ENCODE measurements at regions not wholly inside any gene's neighbourhood (a gene's known extent, or its start where the extent isn't known, plus 50 kb on each side); places are given as distances from the start of the nearest gene placed in this dataset.

GRCh38 chr15:38072007-38072347 is 137.5 kb downstream of the TMCO5A start:
- Histone ChIP-seq H3K36me3 (ENCODE audit: control insufficient read depth, insufficient read depth, low read length) (no peaks in the 10 kb centered on the region), H3K4me3 (ENCODE audit: insufficient read depth, low read depth, low read length) (no peak overlapping the region), H2BK15ac (ENCODE audit: low read depth, low read length) (0 out of 3 replicates have a peak overlapping the region, but pooled peaks have one; percentile 17), H3K56ac (ENCODE audit: extremely low read depth, insufficient read depth, low read length) (no peak overlapping the region), H3K27ac (ENCODE audit: insufficient read depth, low read length) (peak overlapping the region; percentile 85; the same call in 1 of the 2 replicates), H3K9me1 (ENCODE audit: insufficient read depth, low read length) (peaks cover 12% of the 10 kb centered on the region; the same call in 1 of the 2 replicates), H4K20me1 (ENCODE audit: insufficient read depth, low read length) (no peaks in the 10 kb centered on the region), H2BK120ac (ENCODE audit: low read depth, low read length) (peak overlapping the region; percentile 79), H3K9ac (ENCODE audit: low read depth, low read length) (peak overlapping the region; percentile 22; the same call in 1 of the 2 replicates), H2AFZ (replicated peaks; ENCODE audit: low read length, poor library complexity) (peak overlapping the region; percentile 94), H2BK20ac (ENCODE audit: low read depth, low read length) (peak overlapping the region; percentile 45), H3K18ac (ENCODE audit: low read depth, low read length) (0 out of 2 replicates have a peak overlapping the region, but pooled peaks have one; percentile 10), H2BK5ac (ENCODE audit: low read depth, low read length, poor library complexity, severe bottlenecking) (no peak overlapping the region), H3K4me2 (ENCODE audit: low read depth, low read length) (peak overlapping the region; percentile 81), H3K4me1 (ENCODE audit: control insufficient read depth, insufficient read depth, low read length) (peaks cover 9% of the 10 kb centered on the region), H3K79me1 (ENCODE audit: low read depth in 1 of 2, low read length in 2 of 2) (peaks cover 0 to 8% of the 10 kb centered on the region in 2 experiments; a peak in 1 of 4 replicates), H4K5ac (ENCODE audit: low read depth, low read length) (peak overlapping the region; percentile 6), H4K8ac (ENCODE audit: low read depth in 2 of 2, low read length in 2 of 2) (peak overlapping the region; percentile 86 to 96; a peak in 2 of 4 replicates), H2AK9ac (replicated peaks; ENCODE audit: low read depth, low read length, poor library complexity) (no peak overlapping the region), H4K91ac (ENCODE audit: insufficient read depth, low read depth, low read length) (0 out of 2 replicates have a peak overlapping the region, but pooled peaks have one; percentile 40), H3K14ac (replicated peaks; ENCODE audit: low read depth, low read length) (peak overlapping the region; percentile 82), H3K27me3 (ENCODE audit: control insufficient read depth, insufficient read depth, low read length) (no peaks in the 10 kb centered on the region), H2AK5ac (ENCODE audit: low read depth, low read length) (peak overlapping the region; percentile 13; the same call in 1 of the 2 replicates), H3K4ac (ENCODE audit: low read depth, low read length) (peak overlapping the region; percentile 92), H3K23ac (ENCODE audit: low read depth, low read length) (peak overlapping the region; percentile 96; the same call in 1 of the 2 replicates), H3K9me3 (ENCODE audit: control insufficient read depth, insufficient read depth, low read length) (no peaks in the 10 kb centered on the region)
- ATAC-seq (ENCODE audit: low read depth): no peak
- WGBS, 2 experiments (ENCODE audit: extremely low coverage in 2 of 2, insufficient read length in 1 of 2): no CpG with 5 or more reads among the region's 6 CpGs
- BruUV-seq (replicated peaks): no TSS peak
- TF ChIP-seq USF2 (IDR thresholded peaks at IDR 0.05; ENCODE audit: low read depth, low read length) (no peak), MXI1 (IDR thresholded peaks at IDR 0.05; ENCODE audit: borderline replicate concordance, low read depth, low read length) (no peak)
- ChIA-PET CTCF (no interaction called here), POLR2A (ENCODE audit: unreplicated experiment) (interaction anchor here (2.5 kb wide), 1 partner anchor 180 kb away, joined by 12 read pairs; the partner anchor contains the start of gene SPRED1)
- dilution Hi-C loops (cut with HindIII; ENCODE audit: low sequenced_read_pairs, unreplicated experiment) (no loop called here), in situ Hi-C loops (cut with MboI; ENCODE audit: low sequenced_read_pairs) (no loop called here), intact Hi-C loops (cut with micrococcal nuclease) (loop anchor here (2.0 to 5.0 kb wide), 4 partner anchors 57 to 280 kb away; partner anchors contain the start of gene SPRED1)
- no peak for DNase-seq

All from IMR-90 (cell line).